ENCODE measurements at regions not wholly inside any gene's neighbourhood (a gene's known extent, or its start where the extent isn't known, plus 50 kb on each side); places are given as distances from the start of the nearest gene placed in this dataset.
"Not testable (repeated sequence)": the region's sequence is repeated elsewhere in the genome, so short reads cannot be mapped to it uniquely, and the experiment has no call there.

DNA sequence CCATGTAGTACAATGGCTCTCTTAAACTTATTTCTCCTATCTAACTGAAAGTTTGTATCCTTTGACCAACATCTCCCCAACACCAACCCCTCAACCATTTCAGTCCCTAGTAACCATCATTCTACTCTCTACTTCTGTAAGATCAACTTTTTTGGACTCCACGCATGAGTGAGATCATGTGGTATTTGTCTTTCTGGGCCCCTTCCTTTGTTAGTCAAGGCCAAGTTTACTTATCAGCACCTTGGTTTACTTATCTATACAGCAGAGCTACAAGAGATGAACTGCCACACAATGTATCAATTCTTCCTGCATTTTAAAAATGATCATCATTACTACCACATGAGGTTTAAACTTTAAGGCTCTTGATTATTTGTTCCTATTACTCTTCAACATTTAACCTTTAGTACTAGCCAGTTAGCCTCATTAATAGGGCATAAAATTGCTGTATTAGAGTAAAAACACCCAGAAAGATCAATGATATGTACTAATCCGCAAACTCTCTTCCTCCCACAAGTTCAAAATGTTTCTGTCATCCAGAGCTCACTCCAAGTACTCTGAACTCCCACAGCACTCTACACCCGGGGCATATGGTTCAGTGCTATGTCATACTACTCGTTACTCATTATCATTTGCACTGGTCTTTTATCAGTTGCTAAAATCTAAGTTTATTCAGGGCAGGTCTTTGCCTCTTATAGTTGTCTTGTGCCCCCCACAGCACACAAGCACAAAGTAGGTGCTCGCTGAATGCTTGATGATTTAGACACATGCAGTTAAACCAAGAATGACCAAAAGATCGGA lies 145.7 kb upstream of the ADAMTS3 start:
- DNase-seq (ENCODE audit: low read depth): no peak
- TF ChIP-seq, protein P1, sequence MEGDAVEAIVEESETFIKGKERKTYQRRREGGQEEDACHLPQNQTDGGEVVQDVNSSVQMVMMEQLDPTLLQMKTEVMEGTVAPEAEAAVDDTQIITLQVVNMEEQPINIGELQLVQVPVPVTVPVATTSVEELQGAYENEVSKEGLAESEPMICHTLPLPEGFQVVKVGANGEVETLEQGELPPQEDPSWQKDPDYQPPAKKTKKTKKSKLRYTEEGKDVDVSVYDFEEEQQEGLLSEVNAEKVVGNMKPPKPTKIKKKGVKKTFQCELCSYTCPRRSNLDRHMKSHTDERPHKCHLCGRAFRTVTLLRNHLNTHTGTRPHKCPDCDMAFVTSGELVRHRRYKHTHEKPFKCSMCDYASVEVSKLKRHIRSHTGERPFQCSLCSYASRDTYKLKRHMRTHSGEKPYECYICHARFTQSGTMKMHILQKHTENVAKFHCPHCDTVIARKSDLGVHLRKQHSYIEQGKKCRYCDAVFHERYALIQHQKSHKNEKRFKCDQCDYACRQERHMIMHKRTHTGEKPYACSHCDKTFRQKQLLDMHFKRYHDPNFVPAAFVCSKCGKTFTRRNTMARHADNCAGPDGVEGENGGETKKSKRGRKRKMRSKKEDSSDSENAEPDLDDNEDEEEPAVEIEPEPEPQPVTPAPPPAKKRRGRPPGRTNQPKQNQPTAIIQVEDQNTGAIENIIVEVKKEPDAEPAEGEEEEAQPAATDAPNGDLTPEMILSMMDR (IDR thresholded peaks at IDR 0.05; ENCODE audit: low read depth, low read length, missing control alignments): no peak
- no peak overlapping the region for H3K4me3 ChIP-seq (ENCODE audit: low read depth, low read length)

DNA sequence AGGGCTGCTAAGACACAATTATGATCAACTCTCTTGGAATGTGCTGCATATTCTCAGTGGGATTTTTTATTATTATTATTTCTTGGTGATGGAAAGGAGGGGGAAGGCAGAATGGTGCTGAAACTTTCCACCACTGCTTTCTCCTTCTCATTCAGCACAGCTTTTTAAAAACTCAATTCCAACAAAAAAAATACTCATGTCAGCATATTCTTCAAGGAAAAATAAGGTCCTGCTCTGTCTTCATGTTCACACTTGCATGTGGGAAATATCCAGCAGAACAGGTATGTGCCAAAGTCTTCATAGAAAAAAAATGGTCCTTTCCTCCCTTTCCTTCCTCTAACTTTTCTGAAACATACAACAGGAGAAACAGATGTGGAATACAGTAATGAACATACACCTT lies 144.0 kb upstream of the ADAMTS3 start:
- H3K4me3 ChIP-seq (ENCODE audit: low read depth, low read length): no peak overlapping the region
- no peak for DNase-seq (ENCODE audit: low read depth)
- TF ChIP-seq, protein P1 (IDR thresholded peaks at IDR 0.05; ENCODE audit: low read depth, low read length, missing control alignments): no peak

DNA sequence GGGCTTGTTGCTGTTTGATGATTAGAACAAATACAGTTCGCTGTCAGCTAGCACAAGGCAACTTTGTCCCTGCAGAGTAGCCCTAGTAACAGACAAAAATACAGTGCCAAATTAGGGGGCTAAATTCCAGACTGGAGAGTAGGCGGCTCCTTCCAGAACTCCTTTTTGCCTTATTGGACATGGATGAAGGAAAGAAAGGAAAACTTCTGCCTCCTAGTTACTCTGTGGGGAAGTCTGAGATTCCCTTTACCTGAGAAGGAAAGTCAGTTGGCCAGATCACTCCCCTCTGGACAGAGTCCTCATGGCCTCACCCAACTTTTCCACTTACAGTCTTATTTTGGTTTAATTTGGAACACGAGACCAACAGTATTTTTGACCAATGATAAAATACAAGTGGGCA lies 140.5 kb upstream of the ADAMTS3 start:
- TF ChIP-seq, protein P1 (IDR thresholded peaks at IDR 0.05; ENCODE audit: low read depth, low read length, missing control alignments): no peak
- no peak overlapping the region for H3K4me3 ChIP-seq (ENCODE audit: low read depth, low read length)
- DNase-seq (ENCODE audit: low read depth): no peak

DNA sequence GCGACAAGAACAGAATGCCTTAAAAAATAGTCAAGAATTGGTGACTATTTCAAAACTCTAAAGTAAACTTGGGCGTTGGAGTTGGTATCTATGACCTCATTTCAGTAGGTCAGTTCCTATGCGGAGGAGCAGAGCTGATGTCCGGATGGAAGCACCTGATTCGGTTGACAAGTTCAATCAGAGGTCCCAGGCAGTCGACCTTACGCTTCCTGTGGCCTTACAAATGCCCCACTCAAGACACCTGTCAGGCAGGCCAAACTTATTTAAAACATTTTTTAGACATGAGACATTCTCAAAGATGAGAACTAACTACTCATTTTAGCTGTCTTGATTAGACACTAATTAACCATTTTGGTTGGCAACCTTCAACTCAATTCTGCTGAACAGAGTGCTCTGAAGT lies 137.7 kb upstream of the ADAMTS3 start:
- no peak overlapping the region for H3K4me3 ChIP-seq (ENCODE audit: low read depth, low read length)
- TF ChIP-seq, protein P1 (IDR thresholded peaks at IDR 0.05; ENCODE audit: low read depth, low read length, missing control alignments): no peak
- no peak for DNase-seq (ENCODE audit: low read depth)

DNA sequence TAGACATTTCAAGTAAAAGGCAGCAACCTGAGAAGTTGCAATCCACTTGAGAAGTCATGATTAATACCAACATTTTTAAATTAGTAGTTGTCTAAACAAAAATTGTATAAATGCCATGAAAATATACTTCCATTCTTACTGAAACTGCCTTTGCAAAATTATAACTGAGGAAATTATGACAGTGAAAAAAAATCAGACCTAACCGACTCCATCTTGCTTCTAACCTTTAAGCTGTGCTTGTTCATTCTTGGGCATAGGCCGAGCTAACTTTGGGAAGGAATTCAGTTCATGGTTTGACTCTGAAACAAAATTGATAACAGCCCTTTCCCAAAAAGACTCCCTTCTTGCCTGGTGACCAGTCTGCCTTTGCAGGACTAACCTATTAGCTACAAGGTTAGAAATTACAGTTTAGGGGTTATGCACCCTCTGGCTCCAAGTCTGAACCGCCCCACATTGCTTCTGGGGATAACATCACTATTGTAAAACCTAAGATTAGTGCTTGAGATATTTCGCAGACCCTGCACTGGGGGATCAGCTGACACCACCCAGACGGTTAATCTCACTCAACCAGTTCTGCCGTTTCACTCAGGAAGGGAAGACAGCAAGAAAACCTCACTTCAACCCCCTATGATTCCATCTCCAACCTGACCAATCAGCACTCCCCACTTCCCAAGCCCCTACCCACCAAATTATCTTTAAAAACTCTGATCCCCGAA lies 136.1 kb upstream of the ADAMTS3 start:
- not testable (repeated sequence) for DNase-seq (ENCODE audit: low read depth); H3K4me3 ChIP-seq (ENCODE audit: low read depth, low read length)

DNA sequence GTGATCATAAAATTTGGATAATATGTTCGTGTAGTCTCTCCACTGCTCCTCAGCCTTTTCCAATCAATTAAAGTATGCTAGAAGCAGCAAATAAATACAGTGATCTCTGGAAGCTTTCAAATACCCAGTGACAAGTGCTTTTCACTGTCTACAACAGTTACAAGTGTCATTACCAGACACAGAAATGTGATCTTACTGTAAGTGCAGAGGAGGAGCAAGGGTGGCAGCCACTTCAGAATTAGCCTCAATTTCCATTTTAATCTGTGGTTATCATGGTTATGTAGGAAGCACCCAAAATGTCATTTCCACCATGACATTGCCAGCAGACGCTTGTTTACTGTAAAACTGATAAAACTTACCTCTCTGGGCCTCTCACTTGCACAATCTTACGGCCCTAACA lies 133.9 kb upstream of the ADAMTS3 start:
- DNase-seq (ENCODE audit: low read depth): no peak
- H3K4me3 ChIP-seq (ENCODE audit: low read depth, low read length): no peak overlapping the region
- TF ChIP-seq, protein P1 (IDR thresholded peaks at IDR 0.05; ENCODE audit: low read depth, low read length, missing control alignments): no peak

DNA sequence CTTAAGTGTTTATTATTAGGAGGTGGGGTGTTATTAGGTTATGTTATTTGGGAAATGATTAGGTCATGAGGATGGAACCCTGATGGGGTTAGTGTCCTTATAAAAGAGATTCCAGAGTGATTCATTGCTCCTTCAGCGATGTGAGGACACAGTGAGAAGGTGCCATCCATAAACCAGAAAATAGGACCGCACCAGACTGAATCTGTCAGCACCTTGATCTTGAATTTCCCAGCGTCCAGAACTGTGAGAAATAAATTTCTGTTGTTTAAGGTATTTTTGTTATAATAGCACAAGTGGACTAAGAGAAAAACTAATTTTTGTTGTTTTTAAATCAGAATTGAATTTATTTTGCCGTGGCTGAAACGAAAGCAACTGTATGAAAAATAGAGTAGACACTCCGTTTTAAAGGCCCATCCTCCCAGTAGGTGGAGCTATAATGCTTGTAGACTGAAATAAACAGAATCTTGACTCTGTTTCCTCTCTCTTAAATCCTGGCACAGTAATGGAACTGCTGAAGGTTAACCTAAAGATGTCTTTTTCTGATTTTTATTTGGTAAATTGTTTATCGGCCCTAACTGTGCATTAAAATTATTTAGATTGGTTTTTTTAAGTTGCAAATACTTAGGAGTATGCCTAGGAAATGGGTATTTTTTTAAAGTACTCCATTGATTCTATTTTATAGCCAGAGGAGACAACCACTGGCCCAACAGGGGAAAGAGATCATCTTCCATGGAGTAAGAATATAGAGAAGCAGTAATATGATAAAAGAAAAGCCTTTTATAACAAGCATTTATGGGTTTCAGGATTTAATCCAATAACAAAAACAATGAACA lies 133.2 kb upstream of the ADAMTS3 start:
- TF ChIP-seq, protein P1 (IDR thresholded peaks at IDR 0.05; ENCODE audit: low read depth, low read length, missing control alignments): peak; percentile 58
- DNase-seq (ENCODE audit: low read depth): peak; percentile 8
- peak overlapping the region; percentile 37 for H3K4me3 ChIP-seq (ENCODE audit: low read depth, low read length)
